MM.1S (cell line): ENCODE measurements at regions not wholly inside any gene's neighbourhood (a gene's known extent, or its start where the extent isn't known, plus 50 kb on each side); places are given as distances from the start of the nearest gene placed in this dataset.

Experiments
- DNase-seq: peaks from one replicate; pipeline ENCODE4 v3.0.0-alpha.2; 2015
- H2AFZ ChIP-seq: fragments of 300-600 bp; sonication (generic); 2 replicates; pipeline ENCODE4 v1.6.0; 2016; ENCODE audit warnings: antibody characterized with exemption, low read length
- H3F3A ChIP-seq: fragments of 300-600 bp; sonication (generic); 2 replicates; pipeline ENCODE4 v1.6.1; 2016; ENCODE audit warnings: mild to moderate bottlenecking, antibody characterized with exemption, low read length, moderate library complexity, mixed read lengths; ENCODE audit not compliant: insufficient read depth
- H3K27ac ChIP-seq: fragments of 300-600 bp; sonication (generic); 2 replicates; pipeline ENCODE4 v1.5.1; 2016; ENCODE audit warnings: mild to moderate bottlenecking, low read length
- H3K27me3 ChIP-seq: fragments of 300-600 bp; sonication (generic); replicated peaks from 2 replicates; pipeline ENCODE4 v1.6.0; 2016; ENCODE audit warnings: low read length; ENCODE audit not compliant: insufficient read depth
- H3K36me3 ChIP-seq: fragments of 300-600 bp; sonication (generic); replicated peaks from 2 replicates; pipeline ENCODE4 v1.6.1; 2016; ENCODE audit warnings: mild to moderate bottlenecking, low read length, mixed read lengths; ENCODE audit not compliant: insufficient read depth
- H3K4me1 ChIP-seq: fragments of 300-600 bp; sonication (generic); 2 replicates; pipeline ENCODE4 v1.6.1; 2016; ENCODE audit warnings: low read length, mixed read lengths
- H3K4me2 ChIP-seq: fragments of 300-600 bp; sonication (generic); 2 replicates; pipeline ENCODE4 v1.6.0; 2016; ENCODE audit warnings: low read depth, low read length
- H3K4me3 ChIP-seq: fragments of 300-600 bp; sonication (generic); 2 replicates; pipeline ENCODE4 v1.5.1; 2016; ENCODE audit warnings: low read length, mixed read lengths
- H3K79me2 ChIP-seq: fragments of 300-600 bp; sonication (generic); 2 replicates; pipeline ENCODE4 v1.6.1; 2016; ENCODE audit warnings: mixed run types, low read length, mixed read lengths
- H3K9ac ChIP-seq: fragments of 300-600 bp; sonication (generic); 2 replicates; pipeline ENCODE4 v1.6.1; 2016; ENCODE audit warnings: low read length, mixed read lengths
- H3K9me2 ChIP-seq: fragments of 300-600 bp; sonication (generic); replicated peaks from 2 replicates; pipeline ENCODE4 v1.6.1; 2016; ENCODE audit warnings: mild to moderate bottlenecking, low read length, mixed read lengths; ENCODE audit not compliant: insufficient read depth
- H3K9me3 ChIP-seq: fragments of 300-600 bp; sonication (generic); replicated peaks from 2 replicates; pipeline ENCODE4 v1.6.1; 2016; ENCODE audit warnings: mild to moderate bottlenecking, low read length, mixed read lengths; ENCODE audit not compliant: insufficient read depth
- H4K20me1 ChIP-seq: fragments of 300-600 bp; sonication (generic); 2 replicates; pipeline ENCODE4 v1.6.1; 2016; ENCODE audit warnings: mild to moderate bottlenecking, low read length, moderate library complexity, mixed read lengths; ENCODE audit not compliant: insufficient read depth
- EZH2 ChIP-seq: fragments of 300-600 bp; sonication (generic); optimal IDR thresholded peaks from 2 replicates; pipeline ENCODE3; 2017; ENCODE audit warnings: low read depth, mild to moderate bottlenecking, antibody characterized with exemption, low read length, mixed read lengths
- EZH2phosphoT487 ChIP-seq: fragments of 300-600 bp; sonication (generic); IDR thresholded peaks from 2 replicates; pipeline ENCODE4 v1.6.1; 2018; ENCODE audit warnings: antibody characterized with exemption, low read length
- TF ChIP-seq, protein P1 (sequence below): fragments of 300-600 bp; sonication (generic); IDR thresholded peaks from 2 replicates; pipeline ENCODE4 v1.5.1; 2016; ENCODE audit warnings: antibody characterized with exemption, low read length, mixed read lengths

DNA sequence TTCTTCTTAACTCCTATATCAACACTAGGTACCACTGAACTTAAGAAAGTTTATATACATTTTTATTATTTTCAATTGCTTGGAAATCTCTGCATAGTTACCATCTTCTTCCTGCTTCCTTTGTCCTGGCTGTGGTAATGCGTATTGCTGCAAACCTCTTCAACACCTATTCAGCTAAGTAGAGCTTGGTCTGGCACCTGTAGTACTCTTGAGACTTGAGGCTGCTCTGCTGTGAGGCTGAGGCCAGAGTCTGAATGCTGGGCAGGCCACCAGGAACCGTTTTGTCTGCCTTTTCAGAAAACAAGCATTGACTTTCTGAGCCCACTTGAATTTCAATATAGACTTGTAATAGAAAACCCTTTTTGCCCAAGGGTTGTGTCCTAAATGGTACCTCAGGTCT is 52.0 kb upstream of the RGS2 start:
- Histone ChIP-seq H3K9me2 (no peaks in the 10 kb centered on the region), H3K4me3 (no peak overlapping the region), H3K27ac (no peak overlapping the region), H3K9me3 (no peaks in the 10 kb centered on the region), H2AFZ (no peak overlapping the region), H3K36me3 (no peaks in the 10 kb centered on the region), H4K20me1 (no peaks in the 10 kb centered on the region), H3K9ac (no peak overlapping the region), H3K4me2 (no peak overlapping the region), H3F3A (no peaks in the 10 kb centered on the region), H3K79me2 (no peaks in the 10 kb centered on the region), H3K27me3 (no peaks in the 10 kb centered on the region), H3K4me1 (no peaks in the 10 kb centered on the region)
- TF ChIP-seq EZH2phosphoT487, result no peak
- no peak for TF ChIP-seq EZH2
- TF ChIP-seq, protein P1, sequence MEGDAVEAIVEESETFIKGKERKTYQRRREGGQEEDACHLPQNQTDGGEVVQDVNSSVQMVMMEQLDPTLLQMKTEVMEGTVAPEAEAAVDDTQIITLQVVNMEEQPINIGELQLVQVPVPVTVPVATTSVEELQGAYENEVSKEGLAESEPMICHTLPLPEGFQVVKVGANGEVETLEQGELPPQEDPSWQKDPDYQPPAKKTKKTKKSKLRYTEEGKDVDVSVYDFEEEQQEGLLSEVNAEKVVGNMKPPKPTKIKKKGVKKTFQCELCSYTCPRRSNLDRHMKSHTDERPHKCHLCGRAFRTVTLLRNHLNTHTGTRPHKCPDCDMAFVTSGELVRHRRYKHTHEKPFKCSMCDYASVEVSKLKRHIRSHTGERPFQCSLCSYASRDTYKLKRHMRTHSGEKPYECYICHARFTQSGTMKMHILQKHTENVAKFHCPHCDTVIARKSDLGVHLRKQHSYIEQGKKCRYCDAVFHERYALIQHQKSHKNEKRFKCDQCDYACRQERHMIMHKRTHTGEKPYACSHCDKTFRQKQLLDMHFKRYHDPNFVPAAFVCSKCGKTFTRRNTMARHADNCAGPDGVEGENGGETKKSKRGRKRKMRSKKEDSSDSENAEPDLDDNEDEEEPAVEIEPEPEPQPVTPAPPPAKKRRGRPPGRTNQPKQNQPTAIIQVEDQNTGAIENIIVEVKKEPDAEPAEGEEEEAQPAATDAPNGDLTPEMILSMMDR, result no peak
- DNase-seq, result no peak

DNA sequence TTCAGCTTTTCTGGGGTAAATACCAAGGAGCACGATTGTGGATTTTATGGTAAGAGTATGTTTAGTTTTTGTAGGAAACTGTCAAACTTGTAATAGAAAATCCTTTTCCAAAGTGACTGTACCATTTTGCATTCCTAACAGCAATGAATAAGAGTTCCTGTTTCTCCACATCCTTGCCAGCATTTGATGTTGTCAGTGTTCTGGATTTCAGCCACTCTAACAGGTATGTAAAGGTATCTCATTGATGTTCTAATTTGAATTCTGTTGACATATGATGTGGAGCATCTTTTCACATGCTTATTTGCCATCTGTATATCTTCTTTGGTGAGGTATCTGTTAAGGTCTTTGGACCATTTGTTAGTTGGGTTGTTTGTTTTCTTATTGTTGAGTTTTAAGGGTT is 50.3 kb upstream of the RGS2 start:
- Histone ChIP-seq H4K20me1 (no peaks in the 10 kb centered on the region), H3K36me3 (no peaks in the 10 kb centered on the region), H2AFZ (no peak overlapping the region), H3K9ac (no peak overlapping the region), H3K4me3 (no peak overlapping the region), H3K79me2 (no peaks in the 10 kb centered on the region), H3K27me3 (no peaks in the 10 kb centered on the region), H3K27ac (no peak overlapping the region), H3K4me1 (no peaks in the 10 kb centered on the region), H3K9me3 (no peaks in the 10 kb centered on the region), H3K9me2 (no peaks in the 10 kb centered on the region), H3K4me2 (no peak overlapping the region), H3F3A (no peaks in the 10 kb centered on the region)
- no peak for DNase-seq
- TF ChIP-seq EZH2phosphoT487, result no peak
- TF ChIP-seq EZH2, result no peak
- TF ChIP-seq, protein P1, result no peak
